Adrenal gland (tissue), 9 donors: ENCODE measurements at regions not wholly inside any gene's neighbourhood (a gene's known extent, or its start where the extent isn't known, plus 50 kb on each side); places are given as distances from the start of the nearest gene placed in this dataset.
A peak's percentile ranks its signal among the peaks of the same experiment; 100 is the strongest.

Experiments
- DNase-seq, 7 donors: peaks; one replicate each; pipeline ENCODE4 v3.0.0-alpha.2; 2019 to 2020
- H3K27ac ChIP-seq, 5 donors: fragments of 200-600 bp; sonication (generic) in 4 of 5; 1 replicate in 3 of 5; 2 replicates in 2 of 5; pipeline versions ENCODE4 v1.5.1 to v1.8.0; 2016 to 2020; ENCODE audit warnings: mild to moderate bottlenecking in 1 of 5
- H3K27me3 ChIP-seq: fragments of 200-600 bp; 2 replicates; pipeline ENCODE4 v1.8.0; 2021
- H3K36me3 ChIP-seq, 2 donors: fragments of 200-600 bp; replicated peaks in 1 of 2; 1 replicate in 1 of 2; 2 replicates in 1 of 2; pipeline versions ENCODE4 v1.5.1 to v1.8.0; 2018 to 2022
- H3K4me1 ChIP-seq, 2 donors: fragments of 200-600 bp; replicated peaks in 1 of 2; 1 replicate in 1 of 2; 2 replicates in 1 of 2; pipeline versions ENCODE4 v1.5.1 to v1.8.0; 2018 to 2021
- H3K4me3 ChIP-seq, 4 donors: fragments of 200-600 bp; sonication (generic) in 3 of 4; one replicate each; pipeline ENCODE4 v1.5.1; 2016 to 2018
- H3K9me3 ChIP-seq, 3 donors: fragments of 200-600 bp; sonication (generic) in 1 of 3; replicated peaks in 1 of 3; 1 replicate in 2 of 3; 2 replicates in 1 of 3; pipeline versions ENCODE4 v1.5.1 to v1.8.0; 2016 to 2021
- CTCF ChIP-seq, 6 experiments: fragments of 450-650 bp in 4 of 6; fragments of 200-600 bp in 2 of 6; sonication (generic) in 1 of 6; IDR thresholded peaks; 1 replicate in 5 of 6; 2 replicates in 1 of 6; pipeline versions ENCODE4 v1.5.1 to v1.8.0; 2016 to 2021; ENCODE audit warnings: antibody characterized with exemption in 6 of 6, mild to moderate bottlenecking in 2 of 6, moderate library complexity in 1 of 6
- POLR2A ChIP-seq, 2 donors: fragments of 450-650 bp; IDR thresholded peaks; one replicate each; pipeline ENCODE4 v1.6.1; 2017; ENCODE audit warnings: antibody characterized with exemption in 2 of 2, mild to moderate bottlenecking in 2 of 2, moderate library complexity in 1 of 2
- WGBS, 4 donors: extraction: QIAGEN DNeasy Blood & Tissue Kit in 2 of 4; methylation state at CpG; one replicate each; pipeline versions ENCODE4 v1.1.5 to v1.1.7; 2013 to 2017; 5-methylcytosine and 5-hydroxymethylcytosine counted together
- intact Hi-C, 2 donors: fragments of 100-400 bp; cut with DNase I; formaldehyde crosslinking; loops; one replicate each; pipeline versions ENCODE4 v1.14.1 to v1.15.0; 2022 to 2023
- donor health status: healthy with polysubstance abuse.
- donor health status: Bipolar disorder and iron deficiency.
- donor health status: DM: yes; HTN: yes; CAD: no.
- donor health status: DM: no; HTN: no; CAD: no.
- donor health status: DM: no; HTN: no; CAD: no.

GRCh38 chr2:129087133-129087813 lies 768.6 kb upstream of the HS6ST1 start:
- Histone ChIP-seq H3K9me3 (no peaks in the 10 kb centered on the region), H3K27ac (no peak overlapping the region), H3K27me3 (no peaks in the 10 kb centered on the region), H3K4me3 (no peak overlapping the region), H3K36me3 (no peaks in the 10 kb centered on the region), H3K4me1 (no peaks in the 10 kb centered on the region)
- WGBS, 4 donors: 62 to 71% (median 65%) methylated on average over 2 of the region's 2 CpGs
- intact Hi-C loops: no loop called here
- TF ChIP-seq CTCF (IDR thresholded peaks at IDR 0.05): no peak
- TF ChIP-seq POLR2A (IDR thresholded peaks at IDR 0.05): no peak
- peak in 1 of 7 donors; percentile 15 for DNase-seq

- H3K9me3 ChIP-seq: no peaks in the 10 kb centered on the region
- DNase-seq: no peak
- H3K4me3 ChIP-seq: no peak overlapping the region
- H3K27ac ChIP-seq: no peak overlapping the region
- no peaks in the 10 kb centered on the region for H3K4me1 ChIP-seq
- intact Hi-C loops: no loop called here
- WGBS, 4 donors: 81 to 92% (median 85%) methylated on average over 3 of the region's 3 CpGs
- TF ChIP-seq POLR2A (IDR thresholded peaks at IDR 0.05) (no peak), CTCF (IDR thresholded peaks at IDR 0.05) (no peak)
- no peaks in the 10 kb centered on the region for H3K27me3 ChIP-seq
- H3K36me3 ChIP-seq: no peaks in the 10 kb centered on the region
These were observed 773.0 kb upstream of the HS6ST1 start for GRCh38 chr2:129091620-129092019.

GRCh38 chr2:129092956-129093355 lies 774.3 kb upstream of the HS6ST1 start:
- WGBS, 4 donors: 83 to 87% (median 85%) methylated on average over 5 of the region's 5 CpGs
- Histone ChIP-seq H3K36me3 (no peaks in the 10 kb centered on the region), H3K9me3 (no peaks in the 10 kb centered on the region), H3K4me3 (no peak overlapping the region), H3K27me3 (no peaks in the 10 kb centered on the region), H3K4me1 (no peaks in the 10 kb centered on the region), H3K27ac (no peak overlapping the region)
- no peak for DNase-seq
- TF ChIP-seq POLR2A (IDR thresholded peaks at IDR 0.05) (no peak), CTCF (IDR thresholded peaks at IDR 0.05) (no peak)
- intact Hi-C loops: no loop called here

GRCh38 chr2:129101186-129101585 lies 782.5 kb upstream of the HS6ST1 start:
- DNase-seq: no peak
- H3K4me3 ChIP-seq: no peak overlapping the region
- TF ChIP-seq CTCF (IDR thresholded peaks at IDR 0.05): no peak
- no peak for TF ChIP-seq POLR2A (IDR thresholded peaks at IDR 0.05)
- H3K27me3 ChIP-seq: no peaks in the 10 kb centered on the region
- intact Hi-C loops: no loop called here
- 76 to 89% (median 84%) methylated on average over 2 of the region's 2 CpGs for WGBS, 4 donors
- no peaks in the 10 kb centered on the region for H3K4me1 ChIP-seq
- H3K9me3 ChIP-seq: no peaks in the 10 kb centered on the region
- H3K27ac ChIP-seq: no peak overlapping the region
- no peaks in the 10 kb centered on the region for H3K36me3 ChIP-seq
